ENCODE measurements at regions not wholly inside any gene's neighbourhood (a gene's known extent, or its start where the extent isn't known, plus 50 kb on each side); places are given as distances from the start of the nearest gene placed in this dataset.

GRCh38 chr16:59242556-59242955, 508.4 kb upstream of the GOT2 start:
- H3K4me1 ChIP-seq (replicated peaks in 1 of 2), result no peaks in the 10 kb centered on the region
- WGBS, 10 experiments, result 6 to 87% (median 71%) methylated on average over 2 to 4 of the region's 4 CpGs; no CpG with 5 or more reads in 2 of the 10 experiments
- no peak overlapping the region for H3K27ac ChIP-seq
- in situ Hi-C loops (cut with MboI; ENCODE audit: low pct_unique_long_range_greater_than_20kb in 2 of 9, low sequenced_read_pairs in 9 of 9, unreplicated experiment in 9 of 9), result no loop called here
- H3K4me3 ChIP-seq, result no peak overlapping the region
- peak in 1 of 8 experiments; percentile 65 for ATAC-seq (replicated peaks in 6 of 8)

- peaks cover 5 to 9% of the 10 kb centered on the region in 2 donors for H3K4me1 ChIP-seq (replicated peaks in 1 of 2)
- no peak for ATAC-seq (replicated peaks in 6 of 8)
- 6 to 100% (median 94%) methylated on average over 1 to 3 of the region's 3 CpGs; no CpG with 5 or more reads in 4 of the 10 experiments for WGBS, 10 experiments
These were observed 504.1 kb upstream of the GOT2 start for GRCh38 chr16:59238246-59238645.

GRCh38 chr16:59236804-59237458, 502.8 kb upstream of the GOT2 start:
- Histone ChIP-seq H3K4me3 (no peak overlapping the region), H3K27ac (no peak overlapping the region), H3K4me1 (replicated peaks in 1 of 2) (peaks cover 5 to 9% of the 10 kb centered on the region in 2 donors)
- in situ Hi-C loops (cut with MboI; ENCODE audit: low pct_unique_long_range_greater_than_20kb in 2 of 9, low sequenced_read_pairs in 9 of 9, unreplicated experiment in 9 of 9), result no loop called here
- 0 to 50% (median 21%) methylated on average over 1 to 4 of the region's 4 CpGs; no CpG with 5 or more reads in 1 of the 10 experiments for WGBS, 10 experiments
- peak in 2 of 8 experiments; percentile 40 to 44 for ATAC-seq (replicated peaks in 6 of 8)

More at GRCh38 chr16:59238246-59238645, 504.1 kb upstream of the GOT2 start:
- H3K27ac ChIP-seq, result no peak overlapping the region
- in situ Hi-C loops (cut with MboI; ENCODE audit: low pct_unique_long_range_greater_than_20kb in 2 of 9, low sequenced_read_pairs in 9 of 9, unreplicated experiment in 9 of 9), result no loop called here
- H3K4me3 ChIP-seq, result no peak overlapping the region

GRCh38 chr16:59224401-59224800, 490.3 kb upstream of the GOT2 start:
- Histone ChIP-seq H3K4me1 (replicated peaks in 1 of 2) (no peaks in the 10 kb centered on the region), H3K4me3 (no peak overlapping the region), H3K27ac (no peak overlapping the region)
- 3 to 100% (median 71%) methylated on average over 1 to 2 of the region's 2 CpGs for WGBS, 10 experiments
- no peak for ATAC-seq (replicated peaks in 6 of 8)
- in situ Hi-C loops (cut with MboI; ENCODE audit: low pct_unique_long_range_greater_than_20kb in 2 of 9, low sequenced_read_pairs in 9 of 9, unreplicated experiment in 9 of 9), result no loop called here

- H3K27ac ChIP-seq, result no peak overlapping the region
- 0 to 100% (median 63%) methylated on average over 1 of the region's 1 CpG; no CpG with 5 or more reads in 6 of the 10 experiments for WGBS, 10 experiments
- no peaks in the 10 kb centered on the region for H3K4me1 ChIP-seq (replicated peaks in 1 of 2)
- no peak overlapping the region for H3K4me3 ChIP-seq
- no peak for ATAC-seq (replicated peaks in 6 of 8)
- in situ Hi-C loops (cut with MboI; ENCODE audit: low pct_unique_long_range_greater_than_20kb in 2 of 9, low sequenced_read_pairs in 9 of 9, unreplicated experiment in 9 of 9), result no loop called here
These were observed 485.9 kb upstream of the GOT2 start for GRCh38 chr16:59220011-59220410.

GRCh38 chr16:59216291-59216690, 482.2 kb upstream of the GOT2 start:
- WGBS, 10 experiments, result 0 to 100% (median 81%) methylated on average over 2 to 3 of the region's 3 CpGs; no CpG with 5 or more reads in 3 of the 10 experiments
- in situ Hi-C loops (cut with MboI; ENCODE audit: low pct_unique_long_range_greater_than_20kb in 2 of 9, low sequenced_read_pairs in 9 of 9, unreplicated experiment in 9 of 9), result no loop called here

GRCh38 chr16:59214455-59214854, 480.3 kb upstream of the GOT2 start:
- H3K4me1 ChIP-seq (replicated peaks in 1 of 2), result peaks cover 11 to 14% of the 10 kb centered on the region in 2 donors
- no peak overlapping the region for H3K4me3 ChIP-seq
- no peak overlapping the region for H3K27ac ChIP-seq
- ATAC-seq (replicated peaks in 6 of 8), result no peak
- in situ Hi-C loops (cut with MboI; ENCODE audit: low pct_unique_long_range_greater_than_20kb in 2 of 9, low sequenced_read_pairs in 9 of 9, unreplicated experiment in 9 of 9), result no loop called here
- 0 to 83% (median 60%) methylated on average over 1 to 2 of the region's 2 CpGs; no CpG with 5 or more reads in 1 of the 10 experiments for WGBS, 10 experiments

More at GRCh38 chr16:59216291-59216690, 482.2 kb upstream of the GOT2 start:
- H3K4me1 ChIP-seq (replicated peaks in 1 of 2), result peaks cover 3 to 6% of the 10 kb centered on the region in 2 donors
- no peak overlapping the region for H3K27ac ChIP-seq
- H3K4me3 ChIP-seq, result no peak overlapping the region
- peak in 1 of 8 experiments; percentile 62 for ATAC-seq (replicated peaks in 6 of 8)

GRCh38 chr16:59213952-59214351, 479.8 kb upstream of the GOT2 start:
- Histone ChIP-seq H3K27ac (no peak overlapping the region), H3K4me1 (replicated peaks in 1 of 2) (peaks cover 11 to 14% of the 10 kb centered on the region in 2 donors), H3K4me3 (no peak overlapping the region)
- WGBS, 10 experiments, result 0 to 100% (median 82%) methylated on average over 1 of the region's 1 CpG; no CpG with 5 or more reads in 1 of the 10 experiments
- no peak for ATAC-seq (replicated peaks in 6 of 8)
- in situ Hi-C loops (cut with MboI; ENCODE audit: low pct_unique_long_range_greater_than_20kb in 2 of 9, low sequenced_read_pairs in 9 of 9, unreplicated experiment in 9 of 9), result no loop called here

GRCh38 chr16:59212492-59213024, 478.4 kb upstream of the GOT2 start:
- no peak overlapping the region for H3K4me3 ChIP-seq
- ATAC-seq (replicated peaks in 6 of 8), result no peak
- 0 to 100% (median 69%) methylated on average over 1 of the region's 1 CpG; no CpG with 5 or more reads in 2 of the 10 experiments for WGBS, 10 experiments
- peaks cover 11 to 14% of the 10 kb centered on the region in 2 donors for H3K4me1 ChIP-seq (replicated peaks in 1 of 2)
- no peak overlapping the region for H3K27ac ChIP-seq
- in situ Hi-C loops (cut with MboI; ENCODE audit: low pct_unique_long_range_greater_than_20kb in 2 of 9, low sequenced_read_pairs in 9 of 9, unreplicated experiment in 9 of 9), result no loop called here

GRCh38 chr16:59210955-59211541, 476.9 kb upstream of the GOT2 start:
- peak; percentile 61 to 98 (median 95) for ATAC-seq (replicated peaks in 6 of 8)
- Histone ChIP-seq H3K4me1 (replicated peaks in 1 of 2) (peaks cover 11 to 14% of the 10 kb centered on the region in 2 donors), H3K27ac (peak overlapping the region; percentile 28 to 76), H3K4me3 (no peak overlapping the region)
- 0 to 28% (median 6%) methylated on average over 2 to 6 of the region's 7 CpGs; no CpG with 5 or more reads in 2 of the 10 experiments for WGBS, 10 experiments
- in situ Hi-C loops (cut with MboI; ENCODE audit: low pct_unique_long_range_greater_than_20kb in 2 of 9, low sequenced_read_pairs in 9 of 9, unreplicated experiment in 9 of 9), result no loop called here

- H3K4me3 ChIP-seq, result no peak overlapping the region
- no peak overlapping the region for H3K27ac ChIP-seq
- 4 to 94% (median 86%) methylated on average over 2 to 4 of the region's 4 CpGs; no CpG with 5 or more reads in 2 of the 10 experiments for WGBS, 10 experiments
- H3K4me1 ChIP-seq (replicated peaks in 1 of 2), result no peaks in the 10 kb centered on the region
- in situ Hi-C loops (cut with MboI; ENCODE audit: low pct_unique_long_range_greater_than_20kb in 2 of 9, low sequenced_read_pairs in 9 of 9, unreplicated experiment in 9 of 9), result no loop called here
- ATAC-seq (replicated peaks in 6 of 8), result no peak
These were observed 471.3 kb upstream of the GOT2 start for GRCh38 chr16:59205403-59205802.

GRCh38 chr16:59204589-59204988, 470.5 kb upstream of the GOT2 start:
- WGBS, 10 experiments, result 0 to 67% (median 32%) methylated on average over 1 to 5 of the region's 5 CpGs
- Histone ChIP-seq H3K4me3 (no peak overlapping the region), H3K4me1 (replicated peaks in 1 of 2) (no peaks in the 10 kb centered on the region), H3K27ac (no peak overlapping the region)
- in situ Hi-C loops (cut with MboI; ENCODE audit: low pct_unique_long_range_greater_than_20kb in 2 of 9, low sequenced_read_pairs in 9 of 9, unreplicated experiment in 9 of 9), result no loop called here
- ATAC-seq (replicated peaks in 6 of 8), result peak in 1 of 8 experiments; percentile 42

- H3K4me1 ChIP-seq (replicated peaks in 1 of 2), result no peaks in the 10 kb centered on the region
- WGBS, 10 experiments, result 23 to 100% (median 83%) methylated on average over 1 to 5 of the region's 5 CpGs; no CpG with 5 or more reads in 1 of the 10 experiments
These were observed 468.2 kb upstream of the GOT2 start for GRCh38 chr16:59202233-59202862.

More at GRCh38 chr16:59202233-59202862, 468.2 kb upstream of the GOT2 start:
- in situ Hi-C loops (cut with MboI; ENCODE audit: low pct_unique_long_range_greater_than_20kb in 2 of 9, low sequenced_read_pairs in 9 of 9, unreplicated experiment in 9 of 9), result no loop called here
- no peak overlapping the region for H3K4me3 ChIP-seq
- ATAC-seq (replicated peaks in 6 of 8), result peak in 1 of 8 experiments; percentile 64
- H3K27ac ChIP-seq, result no peak overlapping the region
